ENCODE measurements at regions not wholly inside any gene's neighbourhood (a gene's known extent, or its start where the extent isn't known, plus 50 kb on each side); places are given as distances from the start of the nearest gene placed in this dataset.

GRCh38 chr6:105609375-105609991 is 206.6 kb upstream of the PREP start:
- DNase-seq (ENCODE audit: low read depth), result no peak

- peak; percentile 66 for DNase-seq (ENCODE audit: low read depth)
Observed at GRCh38 chr6:105608711-105609374, 206.0 kb upstream of the PREP start.

GRCh38 chr6:105607636-105608621 is 205.0 kb upstream of the PREP start:
- DNase-seq (ENCODE audit: low read depth), result no peak

GRCh38 chr6:105606831-105607463 is 204.1 kb upstream of the PREP start:
- no peak for DNase-seq (ENCODE audit: low read depth)

GRCh38 chr6:105604587-105604884 is 201.7 kb upstream of the PREP start:
- DNase-seq (ENCODE audit: low read depth), result no peak

GRCh38 chr6:105603788-105604586 is 201.1 kb upstream of the PREP start:
- no peak for DNase-seq (ENCODE audit: low read depth)

- peak; percentile 97 for DNase-seq (ENCODE audit: low read depth)
Observed at GRCh38 chr6:105601541-105602236, 198.8 kb upstream of the PREP start.

GRCh38 chr6:105600336-105601260 is 197.7 kb upstream of the PREP start:
- DNase-seq (ENCODE audit: low read depth), result no peak

GRCh38 chr6:105598264-105598663 is 195.4 kb upstream of the PREP start:
- DNase-seq (ENCODE audit: low read depth), result no peak

GRCh38 chr6:105596284-105596755 is 193.4 kb upstream of the PREP start:
- peak; percentile 88 for DNase-seq (ENCODE audit: low read depth)

GRCh38 chr6:105595829-105596228 is 192.9 kb upstream of the PREP start:
- DNase-seq (ENCODE audit: low read depth), result no peak

GRCh38 chr6:105594821-105595220 is 191.9 kb upstream of the PREP start:
- DNase-seq (ENCODE audit: low read depth), result no peak

- DNase-seq (ENCODE audit: low read depth), result no peak
Observed at GRCh38 chr6:105593805-105594671, 191.2 kb upstream of the PREP start.

- DNase-seq (ENCODE audit: low read depth), result no peak
Observed at GRCh38 chr6:105593056-105593690, 190.3 kb upstream of the PREP start.

GRCh38 chr6:105592329-105592728 is 189.4 kb upstream of the PREP start:
- no peak for DNase-seq (ENCODE audit: low read depth)

- no peak for DNase-seq (ENCODE audit: low read depth)
Observed at GRCh38 chr6:105591053-105591452, 188.2 kb upstream of the PREP start.

- no peak for DNase-seq (ENCODE audit: low read depth)
Observed at GRCh38 chr6:105588123-105588710, 185.3 kb upstream of the PREP start.
